GM12873 (cell line): ENCODE measurements at regions not wholly inside any gene's neighbourhood (a gene's known extent, or its start where the extent isn't known, plus 50 kb on each side); places are given as distances from the start of the nearest gene placed in this dataset.

Source experiments
- CTCF ChIP-seq: IDR thresholded peaks from 2 replicates; pipeline ENCODE4 v1.5.1; 2012; ENCODE audit warnings: low read depth, mild to moderate bottlenecking, moderate library complexity, low read length, control low read depth; ENCODE audit not compliant: insufficient read depth; ENCODE audit errors: missing control alignments

GRCh38 chr3:177705976-177706823 is 508.9 kb upstream of the TBL1XR1 start:
- TF ChIP-seq CTCF: no peak

GRCh38 chr3:177710506-177710905 is 513.2 kb upstream of the TBL1XR1 start:
- TF ChIP-seq CTCF: no peak

- TF ChIP-seq CTCF: no peak
Observed at GRCh38 chr3:177711637-177712036, 514.4 kb upstream of the TBL1XR1 start.

- TF ChIP-seq CTCF: no peak
Observed at GRCh38 chr3:177713928-177714900, 516.9 kb upstream of the TBL1XR1 start.

GRCh38 chr3:177714945-177715344 is 517.7 kb upstream of the TBL1XR1 start:
- no peak for TF ChIP-seq CTCF

- TF ChIP-seq CTCF: no peak
Observed at GRCh38 chr3:177715980-177716379, 518.7 kb upstream of the TBL1XR1 start.

GRCh38 chr3:177721864-177722785 is 524.8 kb upstream of the TBL1XR1 start:
- TF ChIP-seq CTCF: no peak
